ENCODE measurements at regions not wholly inside any gene's neighbourhood (a gene's known extent, or its start where the extent isn't known, plus 50 kb on each side); places are given as distances from the start of the nearest gene placed in this dataset.

DNA sequence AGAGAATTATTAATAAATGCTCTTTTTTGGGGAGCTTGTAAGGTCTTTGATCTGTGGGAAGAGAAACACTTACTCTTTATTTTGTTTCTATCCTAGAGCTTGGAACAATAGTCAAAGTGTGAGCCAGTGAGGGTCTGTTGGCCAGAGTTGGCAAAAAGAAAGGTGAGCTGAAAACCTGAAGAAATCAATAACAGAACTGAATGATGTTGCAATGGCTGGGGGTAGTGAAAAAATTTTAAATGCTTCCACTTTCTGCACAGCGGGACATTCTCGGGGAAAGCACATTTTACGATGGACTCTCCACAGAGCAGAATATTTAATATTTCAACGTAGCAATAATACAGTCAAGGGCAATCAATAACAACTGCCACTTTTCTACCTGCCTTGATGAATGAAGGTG lies 78.9 kb downstream of the SKA1 start:
- Histone ChIP-seq H3K4me2 (ENCODE audit: low read length) (no peak overlapping the region), H3K9ac (ENCODE audit: low read length) (no peak overlapping the region), H3K9me2 (ENCODE audit: insufficient read depth, low read length) (no peaks in the 10 kb centered on the region), H3K9me3 (ENCODE audit: low read length) (no peaks in the 10 kb centered on the region), H3K4me3 (ENCODE audit: low read length) (no peak overlapping the region), H2AFZ (ENCODE audit: low read depth, low read length) (no peak overlapping the region), H3K36me3 (ENCODE audit: insufficient read depth, low read length) (no peaks in the 10 kb centered on the region), H4K20me1 (ENCODE audit: insufficient read depth) (no peaks in the 10 kb centered on the region), H3K27me3 (ENCODE audit: insufficient read depth, low read depth, low read length) (no peaks in the 10 kb centered on the region), H3K79me2 (replicated peaks; ENCODE audit: insufficient read depth, low read length) (no peaks in the 10 kb centered on the region), H3F3A (ENCODE audit: insufficient read depth, low read length, poor library complexity, severe bottlenecking) (no peaks in the 10 kb centered on the region), H3K27ac (ENCODE audit: low read length) (no peak overlapping the region)
- TF ChIP-seq TAF1 (IDR thresholded peaks at IDR 0.05; ENCODE audit: low read depth), result no peak

DNA sequence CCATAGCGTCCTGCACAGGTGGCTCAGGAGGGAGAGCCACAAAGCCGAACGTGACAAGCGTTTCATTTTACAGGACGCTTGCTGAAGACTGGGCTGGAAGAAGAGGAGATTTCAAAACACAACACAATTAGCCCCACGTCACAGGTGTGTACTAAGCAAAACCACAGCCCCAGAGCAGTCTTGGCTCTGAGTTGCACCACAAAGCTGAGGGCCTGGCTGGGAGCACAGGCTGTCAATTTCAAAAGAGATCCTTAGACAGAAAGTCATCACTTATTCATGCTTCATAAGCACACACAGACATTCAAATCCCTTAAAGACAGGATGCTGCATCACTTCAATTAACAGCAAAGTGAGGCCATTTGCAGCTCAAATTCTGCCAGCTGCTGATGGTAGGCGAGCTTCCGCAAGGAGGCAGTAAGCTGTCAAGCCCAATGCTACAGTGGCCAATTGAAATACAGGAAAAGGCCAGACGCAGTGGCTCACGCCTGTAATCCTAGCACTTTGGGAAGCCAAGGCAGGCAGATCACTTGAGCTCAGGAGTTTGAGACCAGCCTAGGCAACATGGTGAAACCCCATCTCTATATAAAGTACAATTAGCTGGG lies 79.6 kb downstream of the SKA1 start:
- no peak overlapping the region for H3K4me2 ChIP-seq (ENCODE audit: low read length)
- no peak for TF ChIP-seq RAD21 (conservative IDR thresholded peaks at IDR 0.05)
- peak; percentile 24 for TF ChIP-seq POLR2AphosphoS5 (IDR thresholded peaks at IDR 0.05)
- TF ChIP-seq, protein P1, sequence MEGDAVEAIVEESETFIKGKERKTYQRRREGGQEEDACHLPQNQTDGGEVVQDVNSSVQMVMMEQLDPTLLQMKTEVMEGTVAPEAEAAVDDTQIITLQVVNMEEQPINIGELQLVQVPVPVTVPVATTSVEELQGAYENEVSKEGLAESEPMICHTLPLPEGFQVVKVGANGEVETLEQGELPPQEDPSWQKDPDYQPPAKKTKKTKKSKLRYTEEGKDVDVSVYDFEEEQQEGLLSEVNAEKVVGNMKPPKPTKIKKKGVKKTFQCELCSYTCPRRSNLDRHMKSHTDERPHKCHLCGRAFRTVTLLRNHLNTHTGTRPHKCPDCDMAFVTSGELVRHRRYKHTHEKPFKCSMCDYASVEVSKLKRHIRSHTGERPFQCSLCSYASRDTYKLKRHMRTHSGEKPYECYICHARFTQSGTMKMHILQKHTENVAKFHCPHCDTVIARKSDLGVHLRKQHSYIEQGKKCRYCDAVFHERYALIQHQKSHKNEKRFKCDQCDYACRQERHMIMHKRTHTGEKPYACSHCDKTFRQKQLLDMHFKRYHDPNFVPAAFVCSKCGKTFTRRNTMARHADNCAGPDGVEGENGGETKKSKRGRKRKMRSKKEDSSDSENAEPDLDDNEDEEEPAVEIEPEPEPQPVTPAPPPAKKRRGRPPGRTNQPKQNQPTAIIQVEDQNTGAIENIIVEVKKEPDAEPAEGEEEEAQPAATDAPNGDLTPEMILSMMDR (IDR thresholded peaks at IDR 0.05; ENCODE audit: poor library complexity, severe bottlenecking), result peak; percentile 27
- TF ChIP-seq EP300 (conservative IDR thresholded peaks at IDR 0.05; ENCODE audit: poor library complexity, severe bottlenecking), result peak; percentile 45
- no peaks in the 10 kb centered on the region for H3K36me3 ChIP-seq (ENCODE audit: insufficient read depth, low read length)
- H2AFZ ChIP-seq (ENCODE audit: low read depth, low read length), result no peak overlapping the region
- H3K27me3 ChIP-seq (ENCODE audit: insufficient read depth, low read depth, low read length), result no peaks in the 10 kb centered on the region
- H3F3A ChIP-seq (ENCODE audit: insufficient read depth, low read length, poor library complexity, severe bottlenecking), result no peaks in the 10 kb centered on the region
- H4K20me1 ChIP-seq (ENCODE audit: insufficient read depth), result no peaks in the 10 kb centered on the region
- peak overlapping the region; percentile 12 for H3K27ac ChIP-seq (ENCODE audit: low read length)
- no peaks in the 10 kb centered on the region for H3K9me2 ChIP-seq (ENCODE audit: insufficient read depth, low read length)
- H3K79me2 ChIP-seq (replicated peaks; ENCODE audit: insufficient read depth, low read length), result no peaks in the 10 kb centered on the region
- no peak overlapping the region for H3K9ac ChIP-seq (ENCODE audit: low read length)
- no peaks in the 10 kb centered on the region for H3K9me3 ChIP-seq (ENCODE audit: low read length)
- no peak overlapping the region for H3K4me3 ChIP-seq (ENCODE audit: low read length)

DNA sequence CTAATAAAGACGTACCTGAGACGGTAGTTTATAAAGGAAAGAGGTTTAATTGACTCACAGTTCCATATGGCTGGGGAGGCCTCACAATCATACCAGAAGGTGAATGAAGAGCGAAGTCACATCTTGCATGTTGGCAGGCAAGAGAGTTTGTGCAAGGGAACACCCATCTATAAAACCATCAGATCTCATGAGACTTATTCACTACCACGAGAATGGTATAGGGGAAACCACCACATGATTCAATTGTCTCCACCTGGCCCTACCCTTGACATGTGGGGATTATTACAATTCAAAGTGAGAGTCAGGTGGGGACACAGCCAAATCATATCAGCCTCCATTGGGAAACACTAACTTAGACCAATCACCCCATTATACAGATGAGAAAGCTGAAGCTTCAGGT lies 81.4 kb downstream of the SKA1 start:
- H3K4me2 ChIP-seq (ENCODE audit: low read length), result no peak overlapping the region
- no peaks in the 10 kb centered on the region for H3K27me3 ChIP-seq (ENCODE audit: insufficient read depth, low read depth, low read length)
- no peaks in the 10 kb centered on the region for H4K20me1 ChIP-seq (ENCODE audit: insufficient read depth)
- H3K27ac ChIP-seq (ENCODE audit: low read length), result no peak overlapping the region
- H3K9me3 ChIP-seq (ENCODE audit: low read length), result no peaks in the 10 kb centered on the region
- no peaks in the 10 kb centered on the region for H3K9me2 ChIP-seq (ENCODE audit: insufficient read depth, low read length)
- no peaks in the 10 kb centered on the region for H3F3A ChIP-seq (ENCODE audit: insufficient read depth, low read length, poor library complexity, severe bottlenecking)
- no peaks in the 10 kb centered on the region for H3K79me2 ChIP-seq (replicated peaks; ENCODE audit: insufficient read depth, low read length)
- no peak overlapping the region for H3K4me3 ChIP-seq (ENCODE audit: low read length)
- H3K9ac ChIP-seq (ENCODE audit: low read length), result no peak overlapping the region
- TF ChIP-seq TAF1 (IDR thresholded peaks at IDR 0.05; ENCODE audit: low read depth), result no peak
- H3K36me3 ChIP-seq (ENCODE audit: insufficient read depth, low read length), result no peaks in the 10 kb centered on the region
- H2AFZ ChIP-seq (ENCODE audit: low read depth, low read length), result no peak overlapping the region

DNA sequence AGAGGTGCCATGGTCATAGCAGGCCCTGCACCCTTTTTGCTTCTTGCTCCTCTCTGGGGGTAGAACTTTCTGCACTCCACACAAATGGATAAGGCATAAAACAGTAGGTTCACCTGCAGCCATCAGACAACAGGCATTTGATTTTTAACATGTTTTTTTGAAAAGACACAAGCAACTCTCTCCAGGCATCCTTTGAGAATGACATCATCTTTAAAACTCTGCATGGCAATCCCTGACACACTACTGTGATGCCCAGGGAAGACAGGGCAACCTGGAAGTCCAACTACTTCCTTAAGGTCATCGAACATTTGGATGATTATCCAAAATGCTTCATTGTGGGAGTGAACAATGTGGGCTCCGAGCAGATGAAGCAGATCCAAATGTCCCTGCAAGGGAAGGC lies 82.8 kb downstream of the SKA1 start:
- Histone ChIP-seq H3F3A (ENCODE audit: insufficient read depth, low read length, poor library complexity, severe bottlenecking) (no peaks in the 10 kb centered on the region), H3K79me2 (replicated peaks; ENCODE audit: insufficient read depth, low read length) (no peaks in the 10 kb centered on the region), H3K27ac (ENCODE audit: low read length) (no peak overlapping the region), H3K9me2 (ENCODE audit: insufficient read depth, low read length) (no peaks in the 10 kb centered on the region), H4K20me1 (ENCODE audit: insufficient read depth) (no peaks in the 10 kb centered on the region), H2AFZ (ENCODE audit: low read depth, low read length) (no peak overlapping the region), H3K36me3 (ENCODE audit: insufficient read depth, low read length) (no peaks in the 10 kb centered on the region), H3K4me2 (ENCODE audit: low read length) (no peak overlapping the region), H3K27me3 (ENCODE audit: insufficient read depth, low read depth, low read length) (no peaks in the 10 kb centered on the region), H3K9me3 (ENCODE audit: low read length) (no peaks in the 10 kb centered on the region), H3K4me3 (ENCODE audit: low read length) (no peak overlapping the region), H3K9ac (ENCODE audit: low read length) (no peak overlapping the region)
- TF ChIP-seq POLR2AphosphoS5 (IDR thresholded peaks at IDR 0.05), result no peak
- TF ChIP-seq EZH2 (IDR thresholded peaks at IDR 0.05; ENCODE audit: borderline replicate concordance, insufficient read depth, low read length, poor library complexity, severe bottlenecking), result no peak
